ENCODE measurements at regions not wholly inside any gene's neighbourhood (a gene's known extent, or its start where the extent isn't known, plus 50 kb on each side); places are given as distances from the start of the nearest gene placed in this dataset.

- no peak for TF ChIP-seq ZNF510 (tag by site-specific recombination; IDR thresholded peaks at IDR 0.05; ENCODE audit: insufficient replicate concordance)
Measured at GRCh38 chr2:226336283-226336682, 463.3 kb downstream of the IRS1 start (continued).

GRCh38 chr2:226334981-226335720 lies 464.5 kb downstream of the IRS1 start:
- CTCF ChIA-PET = interaction anchor here (0.6 kb wide), 2 partner anchors 18 to 338 kb away, joined by 3 read pairs; no protein-coding TSS in a partner anchor
- POLR2A ChIA-PET = no interaction called here

GRCh38 chr2:226333388-226333787 lies 466.2 kb downstream of the IRS1 start:
- CTCF ChIA-PET = interaction anchor here (1.0 kb wide), 1 partner anchor 46 kb away, joined by 3 read pairs; no protein-coding TSS in a partner anchor
- TF ChIP-seq ZNF558 (tag by site-specific recombination; IDR thresholded peaks at IDR 0.05) = no peak
- TF ChIP-seq ZNF48 (tag by site-specific recombination; IDR thresholded peaks at IDR 0.05) = no peak
- no peak for TF ChIP-seq ZBTB7A (tag by site-specific recombination; IDR thresholded peaks at IDR 0.05; ENCODE audit: low read depth)
- no peak for TF ChIP-seq KLF17 (tag by site-specific recombination; IDR thresholded peaks at IDR 0.05)
- TF ChIP-seq WT1 (tag by site-specific recombination; IDR thresholded peaks at IDR 0.05) = no peak
- TF ChIP-seq ZNF792 (tag by site-specific recombination; IDR thresholded peaks at IDR 0.05) = no peak
- no peak for TF ChIP-seq PBX3 (CRISPR knock-in tag; IDR thresholded peaks at IDR 0.05)
- TF ChIP-seq ZNF610 (tag by site-specific recombination; IDR thresholded peaks at IDR 0.05; ENCODE audit: borderline replicate concordance) = no peak
- TF ChIP-seq ZNF341 (tag by site-specific recombination; IDR thresholded peaks at IDR 0.05; ENCODE audit: low read depth) = no peak
- POLR2A ChIA-PET = no interaction called here
- no peak overlapping the region for H3K27ac ChIP-seq (ENCODE audit: extremely low read depth, low read depth, low read length)
- no peaks in the 10 kb centered on the region for H3K36me3 ChIP-seq (ENCODE audit: control insufficient read depth in 2 of 2, insufficient read depth in 1 of 2, low read length in 2 of 2)
- H3K4me1 ChIP-seq (ENCODE audit: control insufficient read depth, insufficient read depth, low read length) = no peaks in the 10 kb centered on the region
- H3K4me3 ChIP-seq (ENCODE audit: low read depth, low read length) = no peak overlapping the region
- no peaks in the 10 kb centered on the region for H3K9me3 ChIP-seq (ENCODE audit: control insufficient read depth, insufficient read depth, low read depth, low read length)

More at GRCh38 chr2:226334981-226335720, 464.5 kb downstream of the IRS1 start:
- H3K36me3 ChIP-seq (ENCODE audit: control insufficient read depth in 2 of 2, insufficient read depth in 1 of 2, low read length in 2 of 2) = no peaks in the 10 kb centered on the region
- no peaks in the 10 kb centered on the region for H3K9me3 ChIP-seq (ENCODE audit: control insufficient read depth, insufficient read depth, low read depth, low read length)
- no peaks in the 10 kb centered on the region for H3K4me1 ChIP-seq (ENCODE audit: control insufficient read depth, insufficient read depth, low read length)
- TF ChIP-seq ZNF544 (tag by site-specific recombination; IDR thresholded peaks at IDR 0.05) = no peak
- no peak for TF ChIP-seq PRDM1 (tag by site-specific recombination; IDR thresholded peaks at IDR 0.05)
- no peak for TF ChIP-seq PBX3 (CRISPR knock-in tag; IDR thresholded peaks at IDR 0.05)
- TF ChIP-seq ZNF777 (tag by site-specific recombination; IDR thresholded peaks at IDR 0.05; ENCODE audit: borderline replicate concordance) = no peak
- no peak for TF ChIP-seq TRIM28 (IDR thresholded peaks at IDR 0.05; ENCODE audit: borderline replicate concordance, low read length)
- no peak for TF ChIP-seq INSM2 (tag by site-specific recombination; IDR thresholded peaks at IDR 0.05)
- no peak overlapping the region for H3K4me3 ChIP-seq (ENCODE audit: low read depth, low read length)
- H3K27ac ChIP-seq (ENCODE audit: extremely low read depth, low read depth, low read length) = no peak overlapping the region
